ENCODE measurements at regions not wholly inside any gene's neighbourhood (a gene's known extent, or its start where the extent isn't known, plus 50 kb on each side); places are given as distances from the start of the nearest gene placed in this dataset.

GRCh38 chr9:17004500-17004899 is 130.3 kb upstream of the CNTLN start:
- no peak for DNase-seq (ENCODE audit: low spot score)
- Histone ChIP-seq H4K20me1 (ENCODE audit: insufficient read depth, low read length) (no peaks in the 10 kb centered on the region), H3K4me1 (ENCODE audit: insufficient read depth, low read length, poor library complexity, severe bottlenecking) (no peaks in the 10 kb centered on the region), H3K36me3 (ENCODE audit: insufficient read depth, low read length) (no peaks in the 10 kb centered on the region), H3K9me2 (ENCODE audit: insufficient read depth, low read length) (no peaks in the 10 kb centered on the region), H3K4me2 (ENCODE audit: low read length) (no peak overlapping the region), H2AFZ (ENCODE audit: low read length) (no peak overlapping the region), H3K79me2 (ENCODE audit: insufficient read depth, low read depth, low read length) (no peaks in the 10 kb centered on the region), H3K9me3 (ENCODE audit: low read length) (no peaks in the 10 kb centered on the region), H3K4me3 (ENCODE audit: low read depth, low read length, poor library complexity, severe bottlenecking) (no peak overlapping the region), H3K27ac (ENCODE audit: low read depth, low read length, poor library complexity, severe bottlenecking) (no peak overlapping the region)
- no peak for TF ChIP-seq EZH2phosphoT487 (IDR thresholded peaks at IDR 0.05; ENCODE audit: borderline replicate concordance, low read depth, low read length)
- TF ChIP-seq CTCF (conservative IDR thresholded peaks at IDR 0.05; ENCODE audit: low read length): no peak
- POLR2A ChIA-PET: interaction anchor here (0.7 kb wide), 1 partner anchor 18 kb away, joined by 3 read pairs; no protein-coding TSS in a partner anchor
- CTCF ChIA-PET (ENCODE audit: unreplicated experiment): no interaction called here
- no TSS peak for BruUV-seq (replicated peaks)
- intact Hi-C loops (cut with micrococcal nuclease; ENCODE audit: unreplicated experiment): no loop called here

GRCh38 chr9:17003576-17004240 is 131.1 kb upstream of the CNTLN start:
- POLR2A ChIA-PET: interaction anchor here (0.6 to 0.7 kb wide), 6 partner anchors 15 to 231 kb away, joined by 3 to 7 read pairs (median 5); no protein-coding TSS in a partner anchor
- no TSS peak for BruUV-seq (replicated peaks)

More at GRCh38 chr9:17003576-17004240, 131.1 kb upstream of the CNTLN start:
- Histone ChIP-seq H3K79me2 (ENCODE audit: insufficient read depth, low read depth, low read length) (no peaks in the 10 kb centered on the region), H3K36me3 (ENCODE audit: insufficient read depth, low read length) (no peaks in the 10 kb centered on the region), H4K20me1 (ENCODE audit: insufficient read depth, low read length) (no peaks in the 10 kb centered on the region), H3K4me1 (ENCODE audit: insufficient read depth, low read length, poor library complexity, severe bottlenecking) (no peaks in the 10 kb centered on the region), H3K9me2 (ENCODE audit: insufficient read depth, low read length) (no peaks in the 10 kb centered on the region), H3K4me2 (ENCODE audit: low read length) (no peak overlapping the region), H3K9me3 (ENCODE audit: low read length) (no peaks in the 10 kb centered on the region), H2AFZ (ENCODE audit: low read length) (no peak overlapping the region), H3K27ac (ENCODE audit: low read depth, low read length, poor library complexity, severe bottlenecking) (no peak overlapping the region), H3K4me3 (ENCODE audit: low read depth, low read length, poor library complexity, severe bottlenecking) (no peak overlapping the region)
- CTCF ChIA-PET (ENCODE audit: unreplicated experiment): no interaction called here
- TF ChIP-seq EZH2phosphoT487 (IDR thresholded peaks at IDR 0.05; ENCODE audit: borderline replicate concordance, low read depth, low read length) (no peak), CTCF (conservative IDR thresholded peaks at IDR 0.05; ENCODE audit: low read length) (no peak)
- no peak for DNase-seq (ENCODE audit: low spot score)
- intact Hi-C loops (cut with micrococcal nuclease; ENCODE audit: unreplicated experiment): no loop called here

All from OCI-LY7 (cell line).